ENCODE measurements at regions not wholly inside any gene's neighbourhood (a gene's known extent, or its start where the extent isn't known, plus 50 kb on each side); places are given as distances from the start of the nearest gene placed in this dataset.

GRCh38 chr10:64731016-64731415 lies 1209.8 kb downstream of the REEP3 start:
- Histone ChIP-seq H3K9ac (ENCODE audit: low read length) (no peak overlapping the region), H4K20me1 (ENCODE audit: low read depth, low read length) (no peaks in the 10 kb centered on the region), H2AFZ (ENCODE audit: low read depth, low read length, severe bottlenecking) (no peak overlapping the region), H3K27me3 (ENCODE audit: low read length) (no peaks in the 10 kb centered on the region), H3K27ac (ENCODE audit: low read depth, low read length) (no peak overlapping the region), H3F3A (ENCODE audit: insufficient read depth) (no peaks in the 10 kb centered on the region), H3K36me3 (ENCODE audit: low read length) (no peaks in the 10 kb centered on the region), H3K4me3 (ENCODE audit: insufficient read depth, low read length, poor library complexity, severe bottlenecking) (no peak overlapping the region), H3K4me2 (ENCODE audit: low read depth, low read length, poor library complexity, severe bottlenecking) (no peak overlapping the region), H3K9me2 (replicated peaks; ENCODE audit: insufficient read depth, low read length) (no peaks in the 10 kb centered on the region; the same call in 1 of the 2 replicates), H3K79me2 (ENCODE audit: insufficient read depth, low read length) (no peaks in the 10 kb centered on the region), H3K9me3 (ENCODE audit: insufficient read depth, low read length) (no peaks in the 10 kb centered on the region)
- TF ChIP-seq CTCF (IDR thresholded peaks at IDR 0.05; ENCODE audit: insufficient read depth, low read length, poor library complexity, severe bottlenecking) (no peak), EZH2phosphoT487 (conservative IDR thresholded peaks at IDR 0.05; ENCODE audit: low read length) (no peak)

- Histone ChIP-seq H4K20me1 (ENCODE audit: low read depth, low read length) (no peaks in the 10 kb centered on the region), H3K4me3 (ENCODE audit: insufficient read depth, low read length, poor library complexity, severe bottlenecking) (no peak overlapping the region), H3K9me2 (replicated peaks; ENCODE audit: insufficient read depth, low read length) (no peaks in the 10 kb centered on the region; the same call in 1 of the 2 replicates), H3K27me3 (ENCODE audit: low read length) (no peaks in the 10 kb centered on the region), H2AFZ (ENCODE audit: low read depth, low read length, severe bottlenecking) (no peak overlapping the region), H3K4me2 (ENCODE audit: low read depth, low read length, poor library complexity, severe bottlenecking) (no peak overlapping the region), H3K9ac (ENCODE audit: low read length) (no peak overlapping the region), H3K9me3 (ENCODE audit: insufficient read depth, low read length) (no peaks in the 10 kb centered on the region), H3K36me3 (ENCODE audit: low read length) (no peaks in the 10 kb centered on the region), H3F3A (ENCODE audit: insufficient read depth) (no peaks in the 10 kb centered on the region), H3K27ac (ENCODE audit: low read depth, low read length) (no peak overlapping the region), H3K79me2 (ENCODE audit: insufficient read depth, low read length) (no peaks in the 10 kb centered on the region)
- TF ChIP-seq CTCF (IDR thresholded peaks at IDR 0.05; ENCODE audit: insufficient read depth, low read length, poor library complexity, severe bottlenecking) (no peak), EZH2phosphoT487 (conservative IDR thresholded peaks at IDR 0.05; ENCODE audit: low read length) (no peak)
Observed at GRCh38 chr10:64732372-64732957, 1211.3 kb downstream of the REEP3 start.

DNA sequence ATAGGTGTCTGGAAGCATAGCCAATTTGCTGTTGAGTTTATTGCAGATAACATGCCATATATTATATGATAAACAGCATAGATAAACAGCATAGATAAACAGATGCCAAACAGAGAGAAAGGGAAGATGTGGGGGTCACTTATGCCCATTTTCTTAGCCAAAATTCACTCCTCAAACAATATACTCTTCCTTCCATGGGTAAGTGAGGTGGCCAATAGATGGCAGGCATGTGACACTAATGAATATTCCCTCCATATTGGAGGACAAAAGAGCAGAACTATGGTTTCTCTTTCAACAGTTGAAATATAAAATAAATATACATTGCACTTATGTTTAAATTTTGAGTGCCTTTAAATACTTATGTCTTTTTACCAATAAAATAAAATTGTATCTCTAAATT lies 1212.8 kb downstream of the REEP3 start:
- no peak overlapping the region for H3K4me2 ChIP-seq (ENCODE audit: low read depth, low read length, poor library complexity, severe bottlenecking)
- no peak overlapping the region for H3K4me3 ChIP-seq (ENCODE audit: insufficient read depth, low read length, poor library complexity, severe bottlenecking)
- no peak overlapping the region for H3K27ac ChIP-seq (ENCODE audit: low read depth, low read length)
- no peaks in the 10 kb centered on the region; the same call in 1 of the 2 replicates for H3K9me2 ChIP-seq (replicated peaks; ENCODE audit: insufficient read depth, low read length)
- no peaks in the 10 kb centered on the region for H3K36me3 ChIP-seq (ENCODE audit: low read length)
- no peaks in the 10 kb centered on the region for H3F3A ChIP-seq (ENCODE audit: insufficient read depth)
- H2AFZ ChIP-seq (ENCODE audit: low read depth, low read length, severe bottlenecking): no peak overlapping the region
- TF ChIP-seq EZH2phosphoT487 (conservative IDR thresholded peaks at IDR 0.05; ENCODE audit: low read length) (no peak), CTCF (IDR thresholded peaks at IDR 0.05; ENCODE audit: insufficient read depth, low read length, poor library complexity, severe bottlenecking) (no peak)
- no peaks in the 10 kb centered on the region for H4K20me1 ChIP-seq (ENCODE audit: low read depth, low read length)
- H3K27me3 ChIP-seq (ENCODE audit: low read length): no peaks in the 10 kb centered on the region
- no peaks in the 10 kb centered on the region for H3K79me2 ChIP-seq (ENCODE audit: insufficient read depth, low read length)
- H3K9ac ChIP-seq (ENCODE audit: low read length): no peak overlapping the region
- no peaks in the 10 kb centered on the region for H3K9me3 ChIP-seq (ENCODE audit: insufficient read depth, low read length)
